CD4-positive, alpha-beta T cell (primary cell): ENCODE measurements at regions not wholly inside any gene's neighbourhood (a gene's known extent, or its start where the extent isn't known, plus 50 kb on each side); places are given as distances from the start of the nearest gene placed in this dataset.

Source experiments
- ATAC-seq: fragments of 200-7000 bp; cut with Tn5 transposase; one replicate; pipeline ENCODE4 v1.10.0; 2022; ENCODE audit warnings: mild to moderate bottlenecking; ENCODE audit not compliant: poor library complexity
- CTCF ChIA-PET: fragments of 350-600 bp; sonication (Branson Sonifier 250); formaldehyde crosslinking; loops from one replicate; lab custom pipeline; 2021; ENCODE audit warnings: antibody characterized with exemption, inconsistent platforms; lab: Charles Lee
- POLR2A ChIA-PET: fragments of 350-600 bp; sonication (Branson Sonifier 250); formaldehyde crosslinking; loops from one replicate; lab custom pipeline; 2021; ENCODE audit warnings: antibody characterized with exemption, inconsistent platforms; lab: Charles Lee
- DNase-seq, 14 experiments: peaks; one replicate each; pipeline ENCODE4 v3.0.0-alpha.2; 2013 to 2020; ENCODE audit warnings: mixed read lengths in 2 of 14
- H3K27ac ChIP-seq, 2 donors: one replicate each; pipeline versions ENCODE4 v1.5.1 to v1.7.0; 2013; ENCODE audit warnings: low read length in 2 of 2, low read depth in 1 of 2, mild to moderate bottlenecking in 1 of 2
- H3K27me3 ChIP-seq, 2 experiments: 1 replicate in 1 of 2; 2 replicates in 1 of 2; pipeline versions ENCODE4 v1.6.1 to v1.7.0; 2013; ENCODE audit warnings: low read length in 2 of 2, control low read depth in 1 of 2, mild to moderate bottlenecking in 1 of 2, moderate library complexity in 1 of 2; ENCODE audit not compliant: insufficient read depth in 2 of 2, control insufficient read depth in 1 of 2
- H3K36me3 ChIP-seq: one replicate; pipeline ENCODE4 v1.6.1; 2013; ENCODE audit warnings: low read length, control low read depth; ENCODE audit not compliant: insufficient read depth
- H3K4me1 ChIP-seq: one replicate; pipeline ENCODE4 v1.6.1; 2013; ENCODE audit warnings: low read length, control low read depth; ENCODE audit not compliant: insufficient read depth
- H3K4me3 ChIP-seq: one replicate; pipeline ENCODE4 v1.5.1; 2013; ENCODE audit warnings: mild to moderate bottlenecking, low read length, moderate library complexity
- H3K9me3 ChIP-seq, 2 experiments: 1 replicate in 1 of 2; 2 replicates in 1 of 2; pipeline versions ENCODE4 v1.6.1 to v1.7.0; 2013; ENCODE audit warnings: low read length in 2 of 2, mild to moderate bottlenecking in 2 of 2, control low read depth in 1 of 2, moderate library complexity in 1 of 2; ENCODE audit not compliant: control insufficient read depth in 1 of 2, insufficient read depth in 1 of 2
- H3K27ac Mint-ChIP-seq: one replicate; pipeline ENCODE4 v1.8.0; 2020; ENCODE audit warnings: mixed read lengths
- H3K27me3 Mint-ChIP-seq: one replicate; pipeline ENCODE4 v1.8.0; 2021; ENCODE audit warnings: mixed read lengths
- H3K36me3 Mint-ChIP-seq: one replicate; pipeline ENCODE4 v1.8.0; 2021; ENCODE audit warnings: low read depth, mixed read lengths
- H3K4me1 Mint-ChIP-seq: one replicate; pipeline ENCODE4 v1.8.0; 2021; ENCODE audit warnings: low read depth, mixed read lengths
- H3K4me3 Mint-ChIP-seq: one replicate; pipeline ENCODE4 v1.8.0; 2020; ENCODE audit warnings: mild to moderate bottlenecking, mixed read lengths
- H3K9me3 Mint-ChIP-seq: one replicate; pipeline ENCODE4 v1.8.0; 2020; ENCODE audit warnings: mixed read lengths
- CTCF ChIP-seq: fragments of 200-600 bp; IDR thresholded peaks from one replicate; pipeline ENCODE4 v1.8.0; 2022; ENCODE audit warnings: antibody characterized with exemption, mild to moderate bottlenecking
- intact Hi-C, 2 experiments: fragments of 100-400 bp; cut with DNase I in 1 of 2; cut with micrococcal nuclease in 1 of 2; formaldehyde crosslinking; loops; one replicate each; pipeline versions ENCODE4 v1.15.1 to v1.9.0; 2023 to 2025; cut with DNase I, micrococcal nuclease

GRCh38 chr16:79349803-79350202 lies 250.7 kb downstream of the MAF start:
- H3K27me3 Mint-ChIP-seq = no peaks in the 10 kb centered on the region
- no peaks in the 10 kb centered on the region for H3K27me3 ChIP-seq
- H3K9me3 ChIP-seq = no peaks in the 10 kb centered on the region
- H3K36me3 ChIP-seq = no peaks in the 10 kb centered on the region
- peaks cover 2% of the 10 kb centered on the region for H3K4me1 ChIP-seq
- no peak for TF ChIP-seq CTCF
- CTCF ChIA-PET = interaction anchor here (0.6 kb wide), 1 partner anchor 186 kb away, joined by 4 read pairs; no protein-coding TSS in a partner anchor
- intact Hi-C loops = no loop called here
- POLR2A ChIA-PET = no interaction called here
- no peaks in the 10 kb centered on the region for H3K4me1 Mint-ChIP-seq
- no peaks in the 10 kb centered on the region for H3K9me3 Mint-ChIP-seq
- H3K27ac ChIP-seq = no peak overlapping the region
- DNase-seq (no peak), ATAC-seq (no peak)
- H3K4me3 ChIP-seq = no peak overlapping the region
- H3K4me3 Mint-ChIP-seq = no peak overlapping the region
- no peak overlapping the region for H3K27ac Mint-ChIP-seq
- no peaks in the 10 kb centered on the region for H3K36me3 Mint-ChIP-seq

- Mint-ChIP-seq H3K27me3 (no peaks in the 10 kb centered on the region), H3K27ac (no peak overlapping the region), H3K4me1 (no peaks in the 10 kb centered on the region), H3K36me3 (no peaks in the 10 kb centered on the region), H3K4me3 (no peak overlapping the region), H3K9me3 (no peaks in the 10 kb centered on the region)
- Histone ChIP-seq H3K27ac (no peak overlapping the region), H3K4me1 (peaks cover 2% of the 10 kb centered on the region), H3K4me3 (no peak overlapping the region), H3K27me3 (no peaks in the 10 kb centered on the region), H3K9me3 (no peaks in the 10 kb centered on the region), H3K36me3 (no peaks in the 10 kb centered on the region)
- ChIA-PET CTCF (interaction anchor here (0.6 kb wide), 1 partner anchor 131 kb away, joined by 3 read pairs; no protein-coding TSS in a partner anchor), POLR2A (no interaction called here)
- intact Hi-C loops = no loop called here
- no peak for TF ChIP-seq CTCF
- DNase-seq = no peak
- ATAC-seq = no peak
These were observed 251.8 kb downstream of the MAF start for GRCh38 chr16:79348521-79349306.

GRCh38 chr16:79347277-79347676 lies 253.3 kb downstream of the MAF start:
- H3K4me1 ChIP-seq = peaks cover 2% of the 10 kb centered on the region
- ATAC-seq (no peak), DNase-seq (no peak)
- no peak overlapping the region for H3K4me3 Mint-ChIP-seq
- ChIA-PET CTCF (no interaction called here), POLR2A (no interaction called here)
- TF ChIP-seq CTCF = no peak
- H3K9me3 ChIP-seq = no peaks in the 10 kb centered on the region
- H3K4me3 ChIP-seq = no peak overlapping the region
- H3K9me3 Mint-ChIP-seq = no peaks in the 10 kb centered on the region
- no peak overlapping the region for H3K27ac Mint-ChIP-seq
- H3K36me3 Mint-ChIP-seq = no peaks in the 10 kb centered on the region
- no peaks in the 10 kb centered on the region for H3K4me1 Mint-ChIP-seq
- H3K36me3 ChIP-seq = no peaks in the 10 kb centered on the region
- intact Hi-C loops = no loop called here
- H3K27me3 ChIP-seq = no peaks in the 10 kb centered on the region
- H3K27me3 Mint-ChIP-seq = no peaks in the 10 kb centered on the region
- H3K27ac ChIP-seq = no peak overlapping the region
